ENCODE measurements at regions not wholly inside any gene's neighbourhood (a gene's known extent, or its start where the extent isn't known, plus 50 kb on each side); places are given as distances from the start of the nearest gene placed in this dataset.

DNA sequence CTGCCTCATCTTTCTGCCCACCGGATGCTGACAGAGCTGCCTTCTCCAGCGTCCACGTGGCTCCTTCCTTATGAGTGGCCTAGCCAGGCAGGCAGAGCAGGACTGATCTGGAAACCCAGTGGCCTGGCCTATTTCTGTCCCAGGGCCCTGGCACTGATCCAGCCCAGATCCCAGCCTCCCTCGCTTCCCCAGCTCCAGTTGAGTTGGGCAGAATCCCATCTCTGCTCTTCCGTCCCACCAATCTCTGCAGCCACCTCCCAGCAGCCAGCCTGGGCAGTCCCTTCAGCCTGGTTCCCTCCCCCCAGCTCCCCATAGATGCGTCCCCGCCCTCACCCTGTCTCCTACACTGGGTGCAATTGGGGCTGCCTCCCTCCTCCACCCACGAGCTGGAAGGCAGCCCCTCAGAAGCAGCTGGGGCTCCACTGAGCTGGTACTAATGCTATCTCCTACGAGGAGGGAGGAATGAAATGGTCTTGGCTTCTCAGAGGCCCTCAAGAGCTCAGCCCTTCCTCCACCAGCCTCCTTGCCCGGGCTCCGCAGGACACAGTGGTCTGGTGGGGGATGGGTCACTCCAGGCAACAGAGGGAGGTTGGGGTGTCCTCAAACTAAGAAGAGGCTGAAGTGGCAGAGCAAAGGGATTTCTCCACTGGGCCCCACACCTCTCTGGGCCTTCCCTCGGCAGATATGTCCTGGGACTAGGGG is 94.2 kb downstream of the PJA1 start:
- no peak overlapping the region for H3K4me2 ChIP-seq (ENCODE audit: low read length)

DNA sequence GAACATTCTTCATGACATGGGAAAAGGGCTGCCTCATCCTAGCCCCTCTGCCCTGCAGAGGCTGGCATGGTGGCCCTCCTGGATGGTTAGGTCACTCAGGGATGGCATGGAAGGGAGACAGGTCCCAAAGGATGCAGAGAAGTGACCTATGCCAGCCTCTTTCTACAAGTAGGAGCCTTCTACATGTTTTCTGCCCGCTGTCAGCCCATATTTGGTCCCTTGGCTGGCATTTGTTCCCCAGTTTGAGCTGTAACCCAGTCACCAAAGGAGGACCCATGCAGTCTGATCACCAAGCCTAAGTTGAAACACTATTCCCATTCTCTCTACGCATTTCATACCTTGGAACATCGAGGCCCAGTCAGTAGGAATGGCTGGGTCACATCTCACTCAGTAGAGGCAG is 95.4 kb downstream of the PJA1 start:
- H3F3A ChIP-seq (ENCODE audit: control insufficient read depth, insufficient read depth), result no peaks in the 10 kb centered on the region
- no peaks in the 10 kb centered on the region for H3K36me3 ChIP-seq (ENCODE audit: control insufficient read depth, low read length)
- no peaks in the 10 kb centered on the region for H4K20me1 ChIP-seq (ENCODE audit: control insufficient read depth, insufficient read depth, low read depth, low read length)
- H3K79me2 ChIP-seq (ENCODE audit: control insufficient read depth, low read length), result no peaks in the 10 kb centered on the region
- no peaks in the 10 kb centered on the region for H3K27me3 ChIP-seq (ENCODE audit: control insufficient read depth, low read length)
- H3K4me3 ChIP-seq (ENCODE audit: low read length), result no peak overlapping the region
- no peaks in the 10 kb centered on the region for H3K9me2 ChIP-seq (replicated peaks; ENCODE audit: control insufficient read depth, low read length)
- TF ChIP-seq, protein P1, sequence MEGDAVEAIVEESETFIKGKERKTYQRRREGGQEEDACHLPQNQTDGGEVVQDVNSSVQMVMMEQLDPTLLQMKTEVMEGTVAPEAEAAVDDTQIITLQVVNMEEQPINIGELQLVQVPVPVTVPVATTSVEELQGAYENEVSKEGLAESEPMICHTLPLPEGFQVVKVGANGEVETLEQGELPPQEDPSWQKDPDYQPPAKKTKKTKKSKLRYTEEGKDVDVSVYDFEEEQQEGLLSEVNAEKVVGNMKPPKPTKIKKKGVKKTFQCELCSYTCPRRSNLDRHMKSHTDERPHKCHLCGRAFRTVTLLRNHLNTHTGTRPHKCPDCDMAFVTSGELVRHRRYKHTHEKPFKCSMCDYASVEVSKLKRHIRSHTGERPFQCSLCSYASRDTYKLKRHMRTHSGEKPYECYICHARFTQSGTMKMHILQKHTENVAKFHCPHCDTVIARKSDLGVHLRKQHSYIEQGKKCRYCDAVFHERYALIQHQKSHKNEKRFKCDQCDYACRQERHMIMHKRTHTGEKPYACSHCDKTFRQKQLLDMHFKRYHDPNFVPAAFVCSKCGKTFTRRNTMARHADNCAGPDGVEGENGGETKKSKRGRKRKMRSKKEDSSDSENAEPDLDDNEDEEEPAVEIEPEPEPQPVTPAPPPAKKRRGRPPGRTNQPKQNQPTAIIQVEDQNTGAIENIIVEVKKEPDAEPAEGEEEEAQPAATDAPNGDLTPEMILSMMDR (IDR thresholded peaks at IDR 0.05; ENCODE audit: low read depth, low read length, poor library complexity, severe bottlenecking), result no peak
- no peak for TF ChIP-seq EZH2phosphoT487 (IDR thresholded peaks at IDR 0.05; ENCODE audit: borderline replicate concordance, low read length)
- H3K4me2 ChIP-seq (ENCODE audit: low read length), result no peak overlapping the region
- H3K4me1 ChIP-seq (ENCODE audit: control insufficient read depth, low read length), result no peaks in the 10 kb centered on the region
- H3K9me3 ChIP-seq (ENCODE audit: control insufficient read depth, insufficient read depth, low read length), result no peaks in the 10 kb centered on the region
- H3K27ac ChIP-seq (ENCODE audit: low read depth, low read length), result no peak overlapping the region

More for the DNA sequence above, 94.2 kb downstream of the PJA1 start:
- no peaks in the 10 kb centered on the region for H3K36me3 ChIP-seq (ENCODE audit: control insufficient read depth, low read length)
- no peaks in the 10 kb centered on the region for H3F3A ChIP-seq (ENCODE audit: control insufficient read depth, insufficient read depth)
- H3K4me1 ChIP-seq (ENCODE audit: control insufficient read depth, low read length), result no peaks in the 10 kb centered on the region
- TF ChIP-seq, protein P1 (IDR thresholded peaks at IDR 0.05; ENCODE audit: low read depth, low read length, poor library complexity, severe bottlenecking), result no peak
- H3K27ac ChIP-seq (ENCODE audit: low read depth, low read length), result no peak overlapping the region
- no peaks in the 10 kb centered on the region for H3K79me2 ChIP-seq (ENCODE audit: control insufficient read depth, low read length)
- no peak overlapping the region for H3K4me3 ChIP-seq (ENCODE audit: low read length)
- no peaks in the 10 kb centered on the region for H3K27me3 ChIP-seq (ENCODE audit: control insufficient read depth, low read length)
- H4K20me1 ChIP-seq (ENCODE audit: control insufficient read depth, insufficient read depth, low read depth, low read length), result no peaks in the 10 kb centered on the region
- H3K9me2 ChIP-seq (replicated peaks; ENCODE audit: control insufficient read depth, low read length), result no peaks in the 10 kb centered on the region
- H3K9me3 ChIP-seq (ENCODE audit: control insufficient read depth, insufficient read depth, low read length), result no peaks in the 10 kb centered on the region

DNA sequence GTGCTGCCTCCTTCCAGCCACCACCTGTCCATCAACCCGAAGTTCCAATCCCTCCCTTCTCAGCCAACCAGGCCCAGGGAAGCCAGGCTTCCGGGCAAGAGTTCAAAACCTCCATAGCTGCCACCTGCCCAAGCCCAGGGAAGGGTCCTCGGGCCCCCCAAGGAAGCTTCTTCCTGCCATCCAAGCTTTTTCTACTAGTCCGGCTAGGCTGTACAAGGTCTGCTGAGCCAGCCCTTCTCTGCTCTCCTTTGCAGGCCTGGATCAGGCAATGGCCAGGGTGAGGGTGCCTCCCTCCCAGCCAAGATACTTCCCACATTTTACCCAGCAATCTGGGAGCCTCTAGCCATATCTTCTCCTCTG is 96.2 kb downstream of the PJA1 start:
- Histone ChIP-seq H3K4me2 (ENCODE audit: low read length) (no peak overlapping the region), H3K4me3 (ENCODE audit: low read length) (no peak overlapping the region), H3F3A (ENCODE audit: control insufficient read depth, insufficient read depth) (no peaks in the 10 kb centered on the region), H3K27me3 (ENCODE audit: control insufficient read depth, low read length) (no peaks in the 10 kb centered on the region), H3K36me3 (ENCODE audit: control insufficient read depth, low read length) (no peaks in the 10 kb centered on the region), H3K27ac (ENCODE audit: low read depth, low read length) (no peak overlapping the region), H4K20me1 (ENCODE audit: control insufficient read depth, insufficient read depth, low read depth, low read length) (no peaks in the 10 kb centered on the region), H3K9me2 (replicated peaks; ENCODE audit: control insufficient read depth, low read length) (no peaks in the 10 kb centered on the region), H3K4me1 (ENCODE audit: control insufficient read depth, low read length) (no peaks in the 10 kb centered on the region), H3K9me3 (ENCODE audit: control insufficient read depth, insufficient read depth, low read length) (no peaks in the 10 kb centered on the region), H3K79me2 (ENCODE audit: control insufficient read depth, low read length) (no peaks in the 10 kb centered on the region)
- TF ChIP-seq, protein P1 (IDR thresholded peaks at IDR 0.05; ENCODE audit: low read depth, low read length, poor library complexity, severe bottlenecking), result no peak
- TF ChIP-seq EZH2phosphoT487 (IDR thresholded peaks at IDR 0.05; ENCODE audit: borderline replicate concordance, low read length), result no peak

All from DOHH2 (cell line).